ENCODE measurements at regions not wholly inside any gene's neighbourhood (a gene's known extent, or its start where the extent isn't known, plus 50 kb on each side); places are given as distances from the start of the nearest gene placed in this dataset.

- no peak for DNase-seq (ENCODE audit: low read depth)
- TF ChIP-seq CTCF (conservative IDR thresholded peaks at IDR 0.05; ENCODE audit: low read depth, low read length), result no peak
- H3K4me3 ChIP-seq (ENCODE audit: low read depth, low read length), result no peak overlapping the region
Measured at GRCh38 chr10:131725581-131726069, 175.2 kb upstream of the PPP2R2D start.

GRCh38 chr10:131726076-131726880 is 174.5 kb upstream of the PPP2R2D start:
- H3K4me3 ChIP-seq (ENCODE audit: low read depth, low read length), result no peak overlapping the region
- DNase-seq (ENCODE audit: low read depth), result no peak
- TF ChIP-seq CTCF (conservative IDR thresholded peaks at IDR 0.05; ENCODE audit: low read depth, low read length), result no peak

- TF ChIP-seq CTCF (conservative IDR thresholded peaks at IDR 0.05; ENCODE audit: low read depth, low read length), result no peak
- H3K4me3 ChIP-seq (ENCODE audit: low read depth, low read length), result no peak overlapping the region
- DNase-seq (ENCODE audit: low read depth), result no peak
Measured at GRCh38 chr10:131726967-131727366, 173.8 kb upstream of the PPP2R2D start.

GRCh38 chr10:131727560-131727959 is 173.2 kb upstream of the PPP2R2D start:
- TF ChIP-seq CTCF (conservative IDR thresholded peaks at IDR 0.05; ENCODE audit: low read depth, low read length), result no peak
- H3K4me3 ChIP-seq (ENCODE audit: low read depth, low read length), result no peak overlapping the region
- DNase-seq (ENCODE audit: low read depth), result no peak

- H3K4me3 ChIP-seq (ENCODE audit: low read depth, low read length), result no peak overlapping the region
- DNase-seq (ENCODE audit: low read depth), result no peak
- TF ChIP-seq CTCF (conservative IDR thresholded peaks at IDR 0.05; ENCODE audit: low read depth, low read length), result no peak
Measured at GRCh38 chr10:131728286-131729228, 172.3 kb upstream of the PPP2R2D start.

- TF ChIP-seq CTCF (conservative IDR thresholded peaks at IDR 0.05; ENCODE audit: low read depth, low read length), result no peak
- no peak overlapping the region for H3K4me3 ChIP-seq (ENCODE audit: low read depth, low read length)
- DNase-seq (ENCODE audit: low read depth), result no peak
Measured at GRCh38 chr10:131729361-131729760, 171.4 kb upstream of the PPP2R2D start.

Data from epithelial cell of proximal tubule (primary cell).